ENCODE measurements at regions not wholly inside any gene's neighbourhood (a gene's known extent, or its start where the extent isn't known, plus 50 kb on each side); places are given as distances from the start of the nearest gene placed in this dataset.

DNA sequence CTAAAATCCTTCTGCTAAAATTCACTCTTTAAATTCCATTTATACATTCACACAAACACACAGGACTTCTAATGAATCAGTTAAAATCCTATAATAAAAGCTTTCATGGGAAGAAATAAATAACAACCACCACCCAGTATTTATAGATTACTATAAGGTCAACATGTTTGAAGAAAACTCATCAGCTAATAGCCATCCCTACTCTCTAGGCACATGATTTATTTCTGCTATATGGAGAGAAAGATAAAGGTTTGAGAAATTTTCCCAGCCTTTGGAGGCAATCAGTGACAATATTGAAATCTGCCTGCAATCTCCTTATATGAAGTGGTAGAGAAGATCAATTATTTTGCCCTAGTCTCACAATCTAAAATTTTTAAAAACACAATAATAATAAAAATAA, 1038.9 kb upstream of the DIAPH2 start:
- Histone ChIP-seq H3K4me3 (no peak overlapping the region), H3K27ac (no peak overlapping the region), H3K9me3 (peaks cover 0 to 6% of the 10 kb centered on the region in 2 donors), H3K4me1 (no peaks in the 10 kb centered on the region), H3K36me3 (no peaks in the 10 kb centered on the region), H3K27me3 (no peaks in the 10 kb centered on the region)
- TF ChIP-seq, protein P1, sequence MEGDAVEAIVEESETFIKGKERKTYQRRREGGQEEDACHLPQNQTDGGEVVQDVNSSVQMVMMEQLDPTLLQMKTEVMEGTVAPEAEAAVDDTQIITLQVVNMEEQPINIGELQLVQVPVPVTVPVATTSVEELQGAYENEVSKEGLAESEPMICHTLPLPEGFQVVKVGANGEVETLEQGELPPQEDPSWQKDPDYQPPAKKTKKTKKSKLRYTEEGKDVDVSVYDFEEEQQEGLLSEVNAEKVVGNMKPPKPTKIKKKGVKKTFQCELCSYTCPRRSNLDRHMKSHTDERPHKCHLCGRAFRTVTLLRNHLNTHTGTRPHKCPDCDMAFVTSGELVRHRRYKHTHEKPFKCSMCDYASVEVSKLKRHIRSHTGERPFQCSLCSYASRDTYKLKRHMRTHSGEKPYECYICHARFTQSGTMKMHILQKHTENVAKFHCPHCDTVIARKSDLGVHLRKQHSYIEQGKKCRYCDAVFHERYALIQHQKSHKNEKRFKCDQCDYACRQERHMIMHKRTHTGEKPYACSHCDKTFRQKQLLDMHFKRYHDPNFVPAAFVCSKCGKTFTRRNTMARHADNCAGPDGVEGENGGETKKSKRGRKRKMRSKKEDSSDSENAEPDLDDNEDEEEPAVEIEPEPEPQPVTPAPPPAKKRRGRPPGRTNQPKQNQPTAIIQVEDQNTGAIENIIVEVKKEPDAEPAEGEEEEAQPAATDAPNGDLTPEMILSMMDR (IDR thresholded peaks at IDR 0.05), result no peak
- DNase-seq (ENCODE audit: low spot score), result no peak

DNA sequence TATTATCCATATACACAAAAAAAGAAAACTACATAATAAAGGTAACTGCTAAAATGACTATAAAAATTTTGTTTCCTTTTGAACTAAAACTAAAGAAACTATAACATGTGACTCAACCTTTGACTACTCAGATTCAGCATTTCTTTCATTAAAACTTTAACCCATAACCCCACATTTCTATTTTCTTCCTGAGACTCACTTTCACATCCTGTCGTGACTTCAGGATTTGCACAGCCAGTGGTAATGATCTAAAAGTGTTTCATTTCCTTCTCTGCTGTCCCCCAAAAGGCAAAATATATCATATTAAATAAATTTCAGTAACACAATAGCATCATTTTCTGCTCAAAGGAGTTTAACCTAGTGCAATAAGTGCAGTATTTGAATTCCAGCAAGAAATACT, 1022.4 kb upstream of the DIAPH2 start:
- no peaks in the 10 kb centered on the region for H3K36me3 ChIP-seq
- no peaks in the 10 kb centered on the region for H3K9me3 ChIP-seq
- no peak overlapping the region for H3K27ac ChIP-seq
- H3K4me1 ChIP-seq, result no peaks in the 10 kb centered on the region
- H3K4me3 ChIP-seq, result no peak overlapping the region
- H3K27me3 ChIP-seq, result no peaks in the 10 kb centered on the region
- TF ChIP-seq, protein P1 (IDR thresholded peaks at IDR 0.05), result no peak
- DNase-seq (ENCODE audit: low spot score), result no peak

DNA sequence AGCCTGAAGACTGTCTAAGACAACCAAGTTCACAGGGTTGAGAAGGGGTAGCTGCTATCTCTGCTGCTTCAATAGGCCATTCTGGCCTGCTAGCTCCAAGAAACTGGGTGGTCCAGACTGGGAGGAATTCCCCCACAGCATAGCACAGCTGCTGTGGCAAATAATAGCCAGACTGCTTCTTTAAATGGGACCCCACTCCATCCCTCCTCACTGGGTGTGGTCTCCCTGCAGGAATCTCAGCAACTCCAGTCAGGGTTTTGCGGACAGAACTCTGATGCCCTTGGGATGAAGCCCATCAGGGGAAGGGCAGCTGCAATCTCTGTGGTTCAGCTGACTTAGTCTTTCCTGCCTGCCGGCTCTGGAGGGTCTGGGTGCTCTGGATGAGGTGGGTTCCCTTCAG, 1018.6 kb upstream of the DIAPH2 start:
- Histone ChIP-seq H3K4me1 (no peaks in the 10 kb centered on the region), H3K27ac (no peak overlapping the region), H3K9me3 (no peaks in the 10 kb centered on the region), H3K4me3 (no peak overlapping the region), H3K27me3 (no peaks in the 10 kb centered on the region), H3K36me3 (no peaks in the 10 kb centered on the region)
- TF ChIP-seq, protein P1 (IDR thresholded peaks at IDR 0.05), result no peak
- no peak for DNase-seq (ENCODE audit: low spot score)

DNA sequence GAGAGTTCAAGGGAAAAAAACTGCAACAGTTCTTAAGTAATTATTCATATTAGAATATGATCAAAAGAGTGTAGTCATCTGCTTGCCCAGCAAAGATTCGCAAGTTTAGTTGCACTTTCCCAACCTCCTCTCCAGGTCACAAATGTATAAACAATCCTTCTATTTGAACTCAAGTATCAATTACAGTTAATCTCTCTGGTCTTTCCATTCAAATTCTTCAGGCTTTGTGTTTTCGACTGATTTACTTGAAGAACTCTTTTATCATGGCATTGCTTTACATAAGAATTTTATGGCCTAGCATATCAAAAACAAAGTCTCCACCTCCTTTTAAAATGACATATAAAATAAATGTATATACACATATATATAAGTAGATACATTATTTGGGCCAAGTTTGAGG, 1009.6 kb upstream of the DIAPH2 start:
- H3K4me3 ChIP-seq, result no peak overlapping the region
- no peak overlapping the region for H3K27ac ChIP-seq
- no peaks in the 10 kb centered on the region for H3K4me1 ChIP-seq
- TF ChIP-seq, protein P1 (IDR thresholded peaks at IDR 0.05), result no peak
- H3K27me3 ChIP-seq, result no peaks in the 10 kb centered on the region
- DNase-seq (ENCODE audit: low spot score), result no peak
- H3K9me3 ChIP-seq, result no peaks in the 10 kb centered on the region
- H3K36me3 ChIP-seq, result no peaks in the 10 kb centered on the region

DNA sequence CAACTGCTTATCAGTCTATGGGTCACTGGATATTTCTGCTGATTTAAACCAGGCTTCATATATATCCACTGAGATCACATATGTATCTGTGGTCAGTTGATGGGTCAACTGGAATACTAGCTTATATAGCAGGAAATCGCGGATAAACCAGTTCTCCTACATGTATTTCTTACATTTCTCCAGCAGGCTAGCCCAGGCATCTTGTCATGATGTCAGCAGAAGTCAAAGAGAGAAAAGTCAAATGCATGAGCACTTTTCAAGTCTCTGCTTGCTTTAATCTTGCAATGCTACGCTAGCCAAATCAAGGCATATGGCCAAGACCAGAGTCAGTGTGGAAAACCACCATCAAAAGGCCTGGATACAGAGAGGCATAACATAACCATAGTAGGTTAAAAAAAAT, 1008.8 kb upstream of the DIAPH2 start:
- H3K4me3 ChIP-seq, result no peak overlapping the region
- H3K36me3 ChIP-seq, result no peaks in the 10 kb centered on the region
- no peak overlapping the region for H3K27ac ChIP-seq
- TF ChIP-seq, protein P1 (IDR thresholded peaks at IDR 0.05), result no peak
- H3K27me3 ChIP-seq, result no peaks in the 10 kb centered on the region
- DNase-seq (ENCODE audit: low spot score), result no peak
- no peaks in the 10 kb centered on the region for H3K4me1 ChIP-seq
- H3K9me3 ChIP-seq, result no peaks in the 10 kb centered on the region

DNA sequence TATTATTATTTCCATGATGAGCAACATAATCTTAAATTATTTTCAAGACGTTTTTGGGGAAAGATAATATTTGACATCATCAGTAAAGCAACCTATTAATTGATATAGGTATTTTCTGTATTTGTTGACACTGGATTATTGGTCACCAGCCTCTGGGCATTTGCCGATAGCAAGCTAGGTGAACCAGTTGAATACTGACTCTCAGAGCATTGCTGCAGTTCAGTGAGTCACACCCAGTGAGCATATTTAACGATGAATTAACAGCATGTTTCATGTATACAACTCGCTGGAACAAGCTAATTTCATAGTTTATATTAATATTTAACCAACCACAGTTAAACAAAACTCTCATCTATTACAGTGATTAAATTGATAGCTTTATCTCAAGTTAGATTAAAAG, 1006.0 kb upstream of the DIAPH2 start:
- Histone ChIP-seq H3K4me1 (no peaks in the 10 kb centered on the region), H3K9me3 (no peaks in the 10 kb centered on the region), H3K4me3 (no peak overlapping the region), H3K27ac (no peak overlapping the region), H3K36me3 (no peaks in the 10 kb centered on the region), H3K27me3 (no peaks in the 10 kb centered on the region)
- DNase-seq (ENCODE audit: low spot score), result no peak
- TF ChIP-seq, protein P1 (IDR thresholded peaks at IDR 0.05), result no peak

Data from right atrium auricular region (tissue), 2 donors.